GM19467 (cell line): ENCODE measurements at regions not wholly inside any gene's neighbourhood (a gene's known extent, or its start where the extent isn't known, plus 50 kb on each side); places are given as distances from the start of the nearest gene placed in this dataset.

Experiments used
- ATAC-seq: cut with Tn5 transposase; IDR thresholded peaks from one replicate; pipeline ENCODE4 v1.9.1; 2021; ENCODE audit warnings: mild to moderate bottlenecking, moderate library complexity; ENCODE audit not compliant: unreplicated experiment

DNA sequence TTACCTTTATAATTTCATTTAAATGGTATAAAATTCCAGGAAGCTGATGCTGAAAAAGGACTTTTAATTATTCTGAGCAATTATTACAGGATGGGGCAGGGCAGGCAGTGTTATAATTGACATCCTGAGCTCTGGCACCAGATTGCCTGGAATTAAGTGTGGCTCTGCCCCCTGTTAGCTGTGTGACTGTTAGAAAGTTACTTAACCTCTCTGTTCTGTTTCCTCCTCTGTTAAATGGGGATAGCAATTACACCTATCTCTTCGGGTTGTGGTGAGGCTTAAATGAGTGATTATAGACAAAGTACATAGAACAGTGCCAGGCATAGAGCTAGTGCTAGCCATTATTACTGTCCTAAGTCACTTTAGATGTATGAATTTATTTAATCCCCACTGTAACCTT is 327.3 kb downstream of the SMAD2 start:
- ATAC-seq = no peak

DNA sequence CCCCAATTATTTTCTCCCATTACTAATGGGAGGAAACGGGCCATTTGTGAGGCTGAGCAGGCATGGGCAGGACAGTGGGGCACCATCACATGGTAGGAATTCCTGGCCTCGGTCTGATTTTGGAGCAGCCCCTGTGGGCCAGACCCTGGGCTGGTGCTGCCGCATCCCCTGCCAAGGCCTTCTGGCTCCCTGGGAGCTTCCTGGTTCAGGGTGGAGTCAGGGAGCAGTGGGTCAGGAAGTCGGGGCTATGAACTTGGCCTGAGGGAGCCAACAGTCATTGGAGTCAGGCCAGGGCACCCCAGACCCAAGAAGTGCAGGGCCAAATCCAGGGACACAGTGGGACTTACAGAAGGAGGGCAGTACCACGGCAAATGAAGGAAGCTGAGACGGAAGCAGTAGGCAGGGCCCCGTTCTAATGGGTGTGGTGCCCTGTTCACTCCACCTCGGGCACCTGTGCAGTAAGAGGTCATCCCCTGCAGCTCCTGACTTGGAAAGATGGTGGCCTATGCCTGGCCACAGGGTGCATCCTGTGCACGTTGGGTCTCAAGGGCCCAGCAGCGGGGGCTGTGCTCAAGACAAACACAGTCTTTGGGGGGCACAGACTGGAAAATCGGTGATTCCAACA is 328.1 kb downstream of the SMAD2 start:
- no peak for ATAC-seq

DNA sequence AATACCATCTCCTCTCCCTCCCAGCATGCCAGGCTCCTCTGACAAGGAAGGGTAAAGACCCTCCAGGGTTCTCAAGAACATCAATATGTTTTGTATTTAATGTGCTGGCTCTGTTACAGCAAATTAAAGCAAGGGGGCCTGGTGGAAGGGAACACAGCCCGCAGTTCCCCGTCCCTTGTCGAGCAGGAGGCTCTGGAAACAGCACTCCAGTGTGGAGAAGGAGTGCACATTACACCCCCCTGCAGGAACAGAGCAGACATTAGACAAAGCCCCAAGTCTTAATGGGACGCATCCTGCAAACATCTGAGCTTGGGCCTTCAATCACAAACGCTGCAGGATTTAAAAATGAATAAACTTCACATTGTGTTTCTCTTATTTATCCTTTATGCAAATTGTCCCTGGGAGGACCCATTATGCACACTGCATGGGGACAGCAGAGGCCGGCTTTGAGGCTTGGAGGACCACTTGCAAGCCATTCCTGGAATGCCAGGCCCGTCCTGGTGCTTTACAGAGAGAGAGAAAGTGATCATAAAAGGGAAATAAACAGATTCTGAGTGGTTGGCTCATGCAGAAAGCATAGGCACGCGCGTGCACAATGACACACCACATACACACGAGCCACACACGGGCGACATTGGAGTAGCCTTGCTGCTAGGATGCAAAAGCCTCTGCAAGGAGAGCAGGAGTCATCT is 328.7 kb downstream of the SMAD2 start:
- no peak for ATAC-seq

DNA sequence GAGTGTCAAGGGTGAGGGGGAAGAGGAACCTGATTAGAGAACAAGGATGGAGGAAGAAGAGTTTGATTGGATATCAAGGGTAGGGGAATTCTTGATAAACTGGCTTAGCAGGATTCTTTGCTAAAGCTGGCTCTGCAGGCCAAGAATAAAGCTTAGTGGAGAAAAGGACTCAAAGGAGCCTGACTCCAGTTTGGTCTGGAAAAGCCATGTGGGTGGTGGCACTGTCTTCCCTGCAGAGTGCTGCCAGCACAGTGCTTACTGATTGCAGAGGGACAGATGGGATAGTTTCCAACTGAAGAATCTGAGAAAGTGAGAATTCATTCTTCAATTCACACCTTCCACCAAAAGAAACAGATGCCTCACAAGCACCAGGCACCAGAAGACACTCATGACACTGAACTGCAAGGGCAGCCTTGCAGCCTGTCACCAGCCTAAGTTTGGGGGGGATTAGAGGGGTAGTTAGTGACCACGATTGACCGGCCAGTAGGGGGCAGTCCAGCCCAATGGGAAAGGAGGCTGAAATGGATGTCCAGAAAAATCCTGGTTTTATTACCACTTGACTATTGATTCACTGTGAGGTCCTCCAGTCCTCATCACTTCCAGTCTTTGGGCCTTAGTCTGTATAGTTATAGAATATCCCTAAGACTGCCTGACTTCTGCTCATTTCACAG is 334.5 kb downstream of the SMAD2 start:
- ATAC-seq = no peak

DNA sequence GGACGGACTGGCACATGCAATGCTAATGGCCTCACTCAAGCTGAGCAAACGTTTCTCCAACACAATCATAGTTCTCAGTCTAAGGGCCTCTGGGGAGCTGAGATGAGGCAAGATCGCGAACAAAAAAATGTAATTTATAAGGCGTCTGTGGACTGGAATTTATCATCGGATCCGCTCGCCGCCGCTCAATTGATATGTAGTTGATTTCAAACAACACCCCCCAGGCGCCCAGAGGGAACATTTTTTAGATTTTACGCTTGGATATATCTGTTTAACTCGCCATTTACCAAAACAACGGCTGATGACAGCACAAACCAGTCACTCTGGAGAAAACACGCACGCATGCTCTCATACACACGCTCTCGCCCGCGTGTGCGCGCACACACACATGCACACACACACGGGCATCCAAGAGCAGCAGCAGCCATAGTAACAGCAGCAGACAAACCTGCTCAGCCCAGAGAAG is 335.8 kb downstream of the SMAD2 start:
- no peak for ATAC-seq

DNA sequence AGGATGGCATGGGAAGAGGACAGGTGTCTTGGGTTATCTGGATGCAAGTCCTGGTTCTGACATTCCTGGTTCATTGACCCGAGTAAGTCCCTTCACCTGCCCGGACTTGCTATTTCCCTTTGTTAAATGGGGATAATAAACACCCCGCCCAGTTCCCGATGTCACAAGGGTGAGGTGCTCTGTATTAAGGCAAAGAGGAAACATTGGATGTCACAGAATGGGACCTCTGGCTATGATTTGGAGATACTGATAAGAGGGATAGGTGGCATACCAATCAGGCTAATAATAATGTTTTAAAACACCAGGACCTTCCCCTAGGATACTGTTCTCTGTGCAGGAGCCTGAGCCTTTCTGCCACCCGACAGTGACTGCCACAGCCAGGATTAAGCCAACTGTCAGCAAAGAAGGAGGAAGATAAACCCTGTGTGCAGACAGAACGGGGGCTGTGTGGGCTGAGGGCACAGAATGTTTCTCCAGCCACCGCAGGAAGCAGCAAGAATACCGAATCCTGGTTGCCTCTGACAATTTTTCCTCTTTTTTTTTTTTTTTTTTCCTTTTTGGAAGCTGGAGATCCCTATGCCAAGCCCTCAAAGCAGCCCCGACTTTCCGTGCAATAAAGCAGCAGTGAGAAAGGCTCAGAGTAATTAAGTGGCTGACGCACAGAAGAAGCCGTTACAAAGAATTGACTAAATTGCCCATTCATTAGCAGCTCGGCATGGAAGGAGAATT is 336.6 kb downstream of the SMAD2 start:
- no peak for ATAC-seq

DNA sequence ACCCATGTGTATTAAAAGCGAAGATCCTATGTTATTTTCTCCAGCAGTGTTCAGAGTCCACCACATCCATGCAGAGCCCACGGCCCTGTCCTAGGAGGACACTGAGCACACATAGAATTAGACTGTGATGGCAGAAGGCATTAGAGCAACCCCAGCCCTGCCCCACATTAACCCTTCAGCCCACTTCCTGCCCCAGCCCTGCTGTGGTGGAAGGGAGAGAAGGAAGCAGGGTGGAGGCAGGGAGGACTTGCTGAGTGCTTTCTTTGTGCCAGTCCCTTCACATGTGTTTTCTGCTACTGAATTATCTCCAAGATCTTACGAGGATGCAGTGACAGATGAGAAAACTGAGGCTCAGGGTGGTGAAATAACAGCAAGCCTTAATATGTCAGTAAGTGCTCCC is 339.0 kb downstream of the SMAD2 start:
- ATAC-seq = no peak

DNA sequence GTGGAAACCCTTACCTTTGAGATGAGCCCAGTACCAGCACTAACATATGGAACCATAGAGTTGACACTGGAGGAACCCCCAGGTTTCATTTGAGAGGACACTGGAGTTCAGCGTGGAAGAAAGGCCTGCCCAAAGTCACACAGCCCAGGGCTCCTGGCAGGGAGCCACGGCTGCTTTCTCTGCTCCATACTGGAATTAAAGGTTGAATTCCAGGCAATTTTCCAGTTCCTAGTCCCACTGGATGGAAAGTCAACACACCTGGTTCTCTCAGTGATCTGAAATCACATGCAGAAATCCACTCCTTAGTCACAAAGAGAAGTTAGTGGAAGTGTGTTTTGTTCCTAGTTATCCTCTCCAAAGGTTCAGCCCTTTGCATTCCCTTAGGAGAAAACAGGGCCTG is 336.1 kb upstream of the SKOR2 start:
- ATAC-seq = no peak

DNA sequence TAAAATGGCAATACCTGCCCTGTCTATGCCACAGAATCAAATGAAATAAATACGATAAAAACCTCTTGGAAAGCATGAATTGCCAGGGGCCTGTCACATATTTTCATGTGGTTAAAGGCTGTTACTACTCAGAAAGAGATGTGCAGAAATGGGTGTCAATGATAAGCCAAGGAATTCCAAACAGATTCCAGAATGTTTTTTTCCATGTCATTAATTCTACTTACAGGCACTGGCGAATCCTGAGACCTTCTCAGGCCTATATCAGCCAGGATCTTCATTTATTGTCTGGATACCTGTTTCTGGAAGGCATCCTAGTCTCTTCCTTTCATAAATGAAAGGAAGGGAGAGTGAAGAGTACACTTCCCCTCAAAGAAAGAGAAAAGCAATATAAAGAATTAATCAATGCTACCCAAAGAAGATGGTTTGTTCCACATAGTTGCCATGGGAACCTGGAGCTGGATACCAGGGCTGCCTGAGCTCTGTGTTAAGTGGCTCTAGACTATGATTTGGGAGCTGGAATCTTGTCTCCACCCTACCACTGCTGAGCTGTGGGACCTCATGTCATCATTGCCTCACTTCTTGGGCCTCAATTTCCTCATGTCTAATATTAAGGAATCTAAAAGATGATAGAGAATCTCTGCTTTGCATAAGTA is 335.1 kb upstream of the SKOR2 start:
- ATAC-seq = no peak

DNA sequence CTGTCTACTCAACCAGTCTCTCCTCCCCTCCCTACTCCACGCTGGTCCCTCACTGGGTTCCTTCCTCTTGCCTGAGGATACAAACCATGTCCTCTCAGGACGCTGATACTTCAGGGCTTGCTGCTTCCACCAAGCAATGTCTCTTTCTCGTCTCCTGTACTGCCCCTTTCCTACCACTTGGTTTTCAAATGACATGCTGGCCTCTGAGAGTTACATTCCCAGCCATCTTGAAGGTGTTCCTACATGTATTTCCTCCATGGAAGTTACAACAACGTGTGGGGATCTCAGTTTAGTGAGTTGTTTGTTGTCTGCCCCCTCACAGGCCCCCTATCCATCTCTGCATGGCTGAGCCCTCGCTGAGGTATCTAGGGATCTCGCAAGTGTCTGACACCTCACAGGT is 334.5 kb upstream of the SKOR2 start:
- ATAC-seq = no peak

DNA sequence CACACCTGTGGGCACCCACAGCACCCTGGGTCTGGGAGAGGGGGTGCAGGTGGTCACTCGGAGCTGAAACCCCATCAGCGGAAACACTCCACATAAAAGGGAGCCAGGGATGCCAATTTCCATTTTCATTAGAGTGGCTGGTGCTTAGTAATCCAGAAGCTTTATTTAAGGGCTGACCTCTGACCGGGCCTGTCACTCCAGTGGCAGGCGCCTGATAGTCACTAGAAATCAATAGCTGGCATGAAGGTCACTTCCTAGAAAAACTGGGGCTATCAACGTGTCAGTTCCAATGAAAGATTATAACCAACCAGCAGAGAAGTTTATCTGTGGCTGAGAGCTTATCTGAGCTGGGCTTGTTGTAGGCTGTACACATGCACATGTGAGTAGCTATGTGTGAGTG is 333.7 kb upstream of the SKOR2 start:
- no peak for ATAC-seq

DNA sequence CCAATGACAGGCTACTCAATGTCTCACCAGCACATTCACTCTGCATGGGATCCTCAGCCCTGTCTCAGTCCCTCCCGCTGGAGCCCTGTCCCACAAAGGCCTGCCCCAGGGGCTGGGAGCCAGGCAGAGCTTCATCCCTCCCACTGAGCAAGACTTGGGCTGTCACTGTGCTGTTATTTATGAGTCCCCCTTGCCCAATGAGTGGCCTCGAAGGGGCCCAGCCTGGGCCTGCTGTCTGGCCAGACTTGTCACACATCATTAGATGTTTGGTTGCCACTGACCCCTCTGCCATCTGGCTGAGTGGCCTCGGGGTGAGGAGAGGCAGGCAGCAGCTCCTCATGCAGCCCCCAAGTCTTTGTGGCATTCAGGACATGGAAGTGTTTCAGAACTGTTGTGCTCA is 330.6 kb upstream of the SKOR2 start:
- ATAC-seq = no peak

DNA sequence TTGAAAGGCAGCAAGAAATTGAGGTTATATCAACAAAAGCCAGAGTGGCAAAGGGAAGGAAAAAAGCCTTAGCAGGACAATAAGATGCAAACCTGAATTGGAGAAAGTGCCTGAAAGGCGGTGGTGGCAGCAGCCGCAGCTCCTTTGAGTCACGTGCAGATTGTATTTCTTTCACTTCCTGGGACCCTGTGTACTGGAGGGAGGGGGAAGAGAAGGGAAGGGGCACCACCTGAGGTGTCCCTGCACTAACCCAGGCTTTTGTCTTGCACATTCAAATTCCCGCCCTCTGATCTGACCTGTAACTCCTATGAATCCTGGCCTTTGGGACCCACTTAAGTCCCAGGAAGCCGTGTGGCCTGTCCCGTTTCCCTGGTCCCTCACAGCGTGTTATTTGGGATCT is 326.1 kb upstream of the SKOR2 start:
- no peak for ATAC-seq

DNA sequence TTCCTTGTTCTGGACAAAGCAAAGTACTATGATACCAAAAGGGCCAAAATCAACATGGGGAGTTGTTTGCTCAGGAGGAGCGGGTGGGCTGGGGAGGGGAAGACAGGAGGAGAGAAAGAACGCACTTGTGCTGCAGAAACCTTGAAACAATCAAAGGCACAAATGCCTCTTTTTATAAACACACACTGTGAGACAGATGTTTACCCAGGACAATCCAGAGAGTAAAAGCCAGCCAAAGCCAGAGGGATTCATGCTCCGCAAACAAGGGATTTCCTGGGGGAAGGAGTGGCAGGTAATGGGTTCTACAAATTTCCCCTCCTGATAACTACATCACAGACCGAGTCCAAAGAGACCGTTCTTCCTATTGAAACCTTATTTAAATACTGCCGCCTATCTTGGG is 323.5 kb upstream of the SKOR2 start:
- no peak for ATAC-seq

DNA sequence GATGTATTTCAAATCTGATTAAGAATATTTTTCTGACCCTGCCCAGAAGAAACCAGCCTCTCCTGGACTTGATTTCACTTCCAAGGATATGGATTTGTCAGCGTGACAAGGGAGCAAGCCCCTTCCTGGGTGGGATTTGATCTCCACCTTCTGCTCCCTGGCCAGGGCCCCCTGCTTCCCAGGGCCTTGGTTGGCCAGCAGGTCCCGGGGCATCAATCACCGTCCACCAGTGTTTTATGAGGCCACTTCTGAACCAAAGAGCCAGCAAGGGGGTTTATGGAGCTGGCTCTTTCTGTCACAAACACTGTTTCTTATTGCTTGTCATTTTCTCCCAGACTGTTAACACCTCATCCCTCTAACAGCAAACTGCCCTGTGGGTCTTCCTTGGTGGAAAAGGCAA is 320.5 kb upstream of the SKOR2 start:
- ATAC-seq = no peak

DNA sequence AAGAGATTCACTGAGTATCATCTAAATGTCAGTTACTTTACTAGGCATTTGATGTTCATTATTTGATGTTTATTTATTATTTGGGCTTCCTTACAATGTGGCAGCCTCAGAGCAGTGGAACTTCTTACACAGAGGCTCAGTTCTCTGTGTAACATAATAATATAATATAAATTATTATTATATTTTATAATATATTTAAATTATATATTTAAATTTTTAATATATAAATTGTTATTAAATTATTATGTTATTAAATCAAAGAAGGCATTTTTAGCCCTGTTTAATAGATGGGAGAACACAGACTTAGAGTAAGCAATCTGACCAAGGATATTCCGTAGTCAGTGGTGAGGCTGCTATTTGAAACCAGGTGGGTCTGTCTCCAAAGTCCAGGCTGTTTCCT is 315.3 kb upstream of the SKOR2 start:
- no peak for ATAC-seq

DNA sequence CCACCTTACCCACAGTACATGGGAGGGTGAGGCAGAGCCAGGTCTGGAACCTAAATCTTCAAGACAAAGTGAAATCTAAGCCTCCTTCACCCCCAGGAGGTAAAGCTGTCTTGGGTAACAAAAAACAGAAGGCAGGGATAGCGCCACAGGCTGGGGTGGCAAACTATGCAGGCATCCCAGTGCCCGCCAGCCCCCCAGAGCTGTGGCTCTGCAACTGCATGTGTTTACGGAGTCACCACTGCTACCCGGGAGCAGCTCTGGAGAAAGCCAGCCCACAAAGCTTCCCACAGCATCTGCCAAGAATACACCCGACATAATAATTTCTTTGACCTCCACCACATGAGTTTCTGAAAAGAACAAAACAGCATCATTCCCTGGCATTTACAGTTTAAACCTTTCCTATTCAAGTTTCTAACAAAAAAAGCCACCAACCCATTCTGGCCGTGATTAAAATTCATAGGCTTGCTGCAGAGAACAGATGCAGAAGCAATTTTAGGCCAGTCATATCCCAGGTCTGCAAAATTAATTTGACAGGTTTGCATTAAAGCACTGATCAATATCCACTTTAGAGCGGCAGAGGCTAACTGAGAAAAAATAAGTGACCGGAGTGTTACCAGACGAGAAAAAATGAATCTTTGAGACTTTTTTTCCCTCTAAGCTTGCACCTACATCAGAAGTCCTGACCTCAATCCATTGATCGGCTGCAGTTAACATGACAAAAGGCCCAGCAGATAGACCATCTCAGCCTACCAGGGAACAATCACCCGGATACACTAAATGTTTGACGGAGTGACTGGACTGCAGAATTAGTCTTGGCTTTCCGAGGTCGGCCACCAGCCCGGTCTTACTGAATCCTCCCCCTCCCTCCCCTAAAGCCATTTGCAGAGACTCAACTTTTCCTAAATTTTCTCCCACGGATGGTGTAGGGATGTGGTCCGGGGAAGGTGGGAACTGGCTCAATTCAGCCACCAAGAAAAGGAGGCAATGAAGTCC is 309.6 kb upstream of the SKOR2 start:
- no peak for ATAC-seq

DNA sequence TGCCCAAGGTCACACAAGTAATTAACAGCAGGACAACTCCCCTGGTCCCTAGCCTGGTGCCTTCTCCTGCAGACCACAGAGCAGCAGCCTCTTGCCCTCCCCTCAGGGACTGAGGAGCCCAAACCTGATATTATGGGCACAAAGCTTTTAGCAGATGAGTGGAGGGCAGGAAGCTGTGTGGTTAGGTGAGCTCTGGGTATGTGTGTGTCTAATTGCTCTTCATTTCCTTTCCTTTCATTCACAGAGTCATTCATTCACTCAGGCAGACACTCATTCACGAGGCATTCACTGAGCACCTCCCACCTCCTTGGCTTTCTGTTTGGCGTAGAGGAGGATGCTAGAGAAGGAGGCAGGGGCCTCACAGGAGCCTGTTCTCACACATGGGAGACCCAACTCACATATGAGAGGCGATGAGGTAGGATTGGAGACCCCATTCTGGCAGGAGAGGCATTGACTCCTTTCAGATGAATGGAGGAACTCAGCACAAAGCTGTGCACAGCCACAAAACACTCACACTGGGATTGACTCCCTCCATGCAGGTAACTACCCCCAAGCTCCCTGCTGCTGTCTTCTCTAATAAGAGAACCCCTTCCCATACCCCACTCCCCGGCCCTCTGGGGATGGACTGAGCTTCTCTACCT is 306.8 kb upstream of the SKOR2 start:
- ATAC-seq = peak; percentile 90

DNA sequence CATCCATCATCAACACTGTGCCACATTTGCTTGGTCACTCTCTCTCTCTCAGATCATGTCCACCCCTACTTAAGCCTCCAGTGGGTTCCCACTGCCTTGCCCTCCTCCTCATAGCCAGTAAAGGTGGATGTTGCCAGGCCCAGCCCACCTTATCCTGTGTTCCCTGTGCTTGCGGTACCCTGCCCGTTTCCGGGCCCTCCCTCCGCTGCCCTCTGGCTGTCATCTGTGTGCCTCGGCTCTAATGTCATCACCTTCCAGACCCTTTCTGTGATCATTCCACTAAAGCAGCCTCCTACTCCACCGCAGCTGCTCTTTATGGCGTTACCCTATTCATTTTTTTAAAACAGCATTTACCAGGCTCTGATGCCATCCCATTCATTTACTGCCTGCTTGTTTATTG is 305.7 kb upstream of the SKOR2 start:
- ATAC-seq = no peak

DNA sequence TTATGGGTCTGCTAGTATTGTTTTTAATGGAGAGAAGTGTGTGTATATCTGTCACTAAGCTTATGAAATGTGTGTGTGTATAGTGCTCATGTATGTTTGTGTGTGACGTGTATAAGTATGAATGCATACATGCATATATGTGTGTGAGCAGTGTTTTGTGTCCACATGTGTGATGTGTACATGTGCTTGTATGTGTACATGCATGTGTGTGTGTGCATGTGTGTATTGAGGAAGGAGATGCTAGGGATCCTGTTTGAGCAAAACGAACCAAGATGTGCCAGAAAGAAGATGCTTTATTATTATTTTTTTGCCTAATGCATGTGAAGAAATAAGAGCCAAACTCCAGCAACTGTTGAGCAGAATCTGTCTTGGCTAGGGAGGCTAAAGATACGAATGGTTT is 301.3 kb upstream of the SKOR2 start:
- ATAC-seq = no peak
